OCI-LY7 (cell line): ENCODE measurements at regions not wholly inside any gene's neighbourhood (a gene's known extent, or its start where the extent isn't known, plus 50 kb on each side); places are given as distances from the start of the nearest gene placed in this dataset.

Source experiments
- CTCF ChIP-seq: fragments of 200-600 bp; sonication (generic); conservative IDR thresholded peaks from 2 replicates; pipeline ENCODE4 v1.5.1; 2014; ENCODE audit warnings: mild to moderate bottlenecking, antibody characterized with exemption, low read length, moderate library complexity, mixed read lengths
- EZH2phosphoT487 ChIP-seq: fragments of 200-600 bp; sonication (generic); IDR thresholded peaks from 2 replicates; pipeline ENCODE4 v1.6.1; 2018; ENCODE audit warnings: low read depth, borderline replicate concordance, mild to moderate bottlenecking, mixed run types, antibody characterized with exemption, low read length, moderate library complexity, mixed read lengths

DNA sequence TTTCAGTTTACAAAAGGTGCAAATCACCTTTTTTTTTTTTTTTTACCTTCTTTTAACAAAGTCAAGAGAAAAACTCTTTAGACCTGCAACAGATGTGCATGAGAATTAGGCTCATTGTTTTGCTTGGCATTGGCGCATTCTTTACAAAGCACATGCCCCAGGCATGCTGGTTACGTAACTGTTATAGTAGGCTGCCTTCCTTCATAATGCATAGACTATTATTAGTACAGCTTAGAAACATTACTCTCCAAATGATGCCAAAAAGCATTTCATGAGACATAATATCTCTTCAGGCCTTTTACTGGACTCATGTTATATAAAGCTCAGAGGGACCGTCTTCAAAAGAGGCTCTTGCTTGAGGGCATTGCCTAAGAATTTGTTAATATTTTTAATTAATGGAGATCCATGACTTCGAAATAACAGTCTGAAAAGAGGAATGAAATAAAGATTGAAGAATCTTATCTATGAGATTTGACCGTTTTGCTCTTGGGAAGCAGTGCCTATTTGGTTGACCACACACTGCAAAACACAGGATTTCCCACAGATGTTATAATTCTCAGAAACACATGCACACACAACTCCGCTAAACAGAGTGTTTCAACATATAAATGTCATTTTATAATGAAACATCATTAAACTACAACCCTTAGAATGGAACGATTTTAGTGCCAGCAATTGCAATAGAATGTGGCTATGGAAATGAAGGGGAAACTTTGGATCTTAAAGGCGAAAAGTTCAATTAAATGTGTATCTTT, 478.7 kb downstream of the PRR16 start:
- TF ChIP-seq CTCF: no peak
- no peak for TF ChIP-seq EZH2phosphoT487
